Stomach (tissue), 4 donors: ENCODE measurements at regions not wholly inside any gene's neighbourhood (a gene's known extent, or its start where the extent isn't known, plus 50 kb on each side); places are given as distances from the start of the nearest gene placed in this dataset.

Experiments
- EP300 ChIP-seq: sonication (generic); formaldehyde crosslinking; IDR thresholded peaks from one replicate; pipeline ENCODE4 v1.6.1; 2017; ENCODE audit warnings: antibody characterized with exemption
- POLR2AphosphoS5 ChIP-seq, 3 donors: sonication (generic); formaldehyde crosslinking; IDR thresholded peaks; one replicate each; pipeline ENCODE4 v1.6.1; 2016; ENCODE audit warnings: antibody characterized with exemption in 3 of 3
- TF ChIP-seq, protein P1 (sequence below), 7 experiments: fragments of 450-650 bp in 4 of 7; fragments of 200-600 bp in 3 of 7; sonication (generic) in 3 of 7; IDR thresholded peaks; one replicate each; pipeline ENCODE4 v1.5.1; 2016 to 2019; ENCODE audit warnings: antibody characterized with exemption in 7 of 7, control low read depth in 2 of 7, mild to moderate bottlenecking in 1 of 7

- TF ChIP-seq, protein P1, sequence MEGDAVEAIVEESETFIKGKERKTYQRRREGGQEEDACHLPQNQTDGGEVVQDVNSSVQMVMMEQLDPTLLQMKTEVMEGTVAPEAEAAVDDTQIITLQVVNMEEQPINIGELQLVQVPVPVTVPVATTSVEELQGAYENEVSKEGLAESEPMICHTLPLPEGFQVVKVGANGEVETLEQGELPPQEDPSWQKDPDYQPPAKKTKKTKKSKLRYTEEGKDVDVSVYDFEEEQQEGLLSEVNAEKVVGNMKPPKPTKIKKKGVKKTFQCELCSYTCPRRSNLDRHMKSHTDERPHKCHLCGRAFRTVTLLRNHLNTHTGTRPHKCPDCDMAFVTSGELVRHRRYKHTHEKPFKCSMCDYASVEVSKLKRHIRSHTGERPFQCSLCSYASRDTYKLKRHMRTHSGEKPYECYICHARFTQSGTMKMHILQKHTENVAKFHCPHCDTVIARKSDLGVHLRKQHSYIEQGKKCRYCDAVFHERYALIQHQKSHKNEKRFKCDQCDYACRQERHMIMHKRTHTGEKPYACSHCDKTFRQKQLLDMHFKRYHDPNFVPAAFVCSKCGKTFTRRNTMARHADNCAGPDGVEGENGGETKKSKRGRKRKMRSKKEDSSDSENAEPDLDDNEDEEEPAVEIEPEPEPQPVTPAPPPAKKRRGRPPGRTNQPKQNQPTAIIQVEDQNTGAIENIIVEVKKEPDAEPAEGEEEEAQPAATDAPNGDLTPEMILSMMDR (IDR thresholded peaks at IDR 0.05): no peak
- TF ChIP-seq EP300 (no peak), POLR2AphosphoS5 (IDR thresholded peaks at IDR 0.05) (no peak)
These were observed 66.8 kb downstream of the MRPL57 start for GRCh38 chr13:21243045-21243897.
